Activated T-helper 1 cell treated with Interleukin-2 at 50 U/mL for 16 hours (primary cell): ENCODE measurements at regions not wholly inside any gene's neighbourhood (a gene's known extent, or its start where the extent isn't known, plus 50 kb on each side); places are given as distances from the start of the nearest gene placed in this dataset.

Source experiments
- DNase-seq: peaks from one replicate; pipeline ENCODE4 v3.0.0-alpha.2; 2020; ENCODE audit warnings: low read depth

DNA sequence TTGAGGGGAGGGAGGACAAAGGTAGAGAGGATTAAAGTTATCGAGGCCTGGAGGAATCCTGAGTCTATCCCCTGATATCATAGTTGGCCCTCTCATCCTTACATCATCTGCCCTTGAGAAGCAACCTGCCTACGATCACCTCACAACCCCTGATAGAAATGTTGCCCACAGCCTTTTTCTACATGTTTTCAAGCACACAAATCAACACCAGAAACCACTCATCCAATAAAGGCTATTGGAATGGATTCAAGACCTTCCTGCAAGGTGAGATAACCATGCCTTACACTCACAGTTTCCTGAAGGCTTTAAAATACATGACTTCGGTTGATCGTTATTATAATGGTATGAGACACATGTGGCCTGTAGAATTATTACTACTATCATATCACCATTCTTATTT is 175.7 kb upstream of the EGLN3 start:
- no peak for DNase-seq

DNA sequence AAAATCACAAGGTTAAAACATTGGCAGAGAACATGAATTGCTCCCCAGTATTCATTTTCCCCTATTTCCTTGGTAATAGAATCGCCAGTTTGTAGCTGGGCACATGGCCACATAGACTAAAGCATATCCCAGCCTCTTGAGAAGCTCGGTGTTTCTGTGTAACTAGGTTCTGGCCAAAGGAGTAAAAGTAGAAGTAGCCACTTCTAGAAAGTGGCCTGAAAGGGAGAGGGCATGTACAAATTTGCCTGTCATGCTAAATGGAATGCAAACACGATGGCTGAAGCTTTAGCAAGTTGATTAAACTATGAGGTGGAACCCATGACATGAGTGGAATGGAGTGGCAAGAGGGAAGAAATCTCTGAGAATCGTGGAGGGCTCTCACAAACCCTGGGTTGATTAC is 173.7 kb upstream of the EGLN3 start:
- DNase-seq: no peak

DNA sequence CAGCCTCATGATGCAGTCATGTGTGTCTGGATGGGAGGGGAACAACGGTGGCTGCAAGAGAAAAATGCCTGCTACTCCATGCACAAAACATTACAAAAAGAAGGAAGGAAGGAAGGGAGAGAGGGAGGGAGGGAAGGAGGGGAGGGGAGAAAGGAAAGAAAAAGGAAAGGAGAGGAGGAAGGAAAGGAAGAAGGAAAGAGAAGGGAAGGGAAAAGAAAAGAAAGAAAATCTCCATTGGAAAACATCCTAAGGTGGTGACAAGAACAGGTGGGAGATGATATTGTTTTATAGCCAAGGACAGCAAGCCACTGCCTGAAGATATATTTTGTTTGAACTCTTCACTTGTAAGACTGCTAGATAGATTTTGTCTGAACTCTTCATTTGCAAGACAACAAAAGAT is 171.8 kb upstream of the EGLN3 start:
- DNase-seq: no peak

DNA sequence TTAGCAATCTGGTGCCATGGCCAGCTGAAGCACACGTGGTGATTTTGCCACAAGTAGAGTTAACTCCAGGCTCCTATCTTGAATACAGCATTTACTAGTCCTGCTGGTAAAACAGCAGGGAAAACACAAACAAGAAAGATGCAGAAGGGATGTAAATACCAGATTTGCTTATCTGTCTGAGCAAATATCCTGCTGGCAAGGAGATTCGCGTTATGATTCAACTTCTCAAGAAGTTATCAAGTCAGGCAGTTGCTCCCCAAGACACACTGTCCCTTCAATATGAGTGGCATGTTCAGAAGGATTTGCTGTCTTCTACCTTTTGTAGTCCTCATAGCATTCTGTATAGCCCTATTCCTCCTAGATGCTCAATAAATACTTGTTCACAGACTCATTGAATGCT is 171.2 kb upstream of the EGLN3 start:
- DNase-seq: no peak

DNA sequence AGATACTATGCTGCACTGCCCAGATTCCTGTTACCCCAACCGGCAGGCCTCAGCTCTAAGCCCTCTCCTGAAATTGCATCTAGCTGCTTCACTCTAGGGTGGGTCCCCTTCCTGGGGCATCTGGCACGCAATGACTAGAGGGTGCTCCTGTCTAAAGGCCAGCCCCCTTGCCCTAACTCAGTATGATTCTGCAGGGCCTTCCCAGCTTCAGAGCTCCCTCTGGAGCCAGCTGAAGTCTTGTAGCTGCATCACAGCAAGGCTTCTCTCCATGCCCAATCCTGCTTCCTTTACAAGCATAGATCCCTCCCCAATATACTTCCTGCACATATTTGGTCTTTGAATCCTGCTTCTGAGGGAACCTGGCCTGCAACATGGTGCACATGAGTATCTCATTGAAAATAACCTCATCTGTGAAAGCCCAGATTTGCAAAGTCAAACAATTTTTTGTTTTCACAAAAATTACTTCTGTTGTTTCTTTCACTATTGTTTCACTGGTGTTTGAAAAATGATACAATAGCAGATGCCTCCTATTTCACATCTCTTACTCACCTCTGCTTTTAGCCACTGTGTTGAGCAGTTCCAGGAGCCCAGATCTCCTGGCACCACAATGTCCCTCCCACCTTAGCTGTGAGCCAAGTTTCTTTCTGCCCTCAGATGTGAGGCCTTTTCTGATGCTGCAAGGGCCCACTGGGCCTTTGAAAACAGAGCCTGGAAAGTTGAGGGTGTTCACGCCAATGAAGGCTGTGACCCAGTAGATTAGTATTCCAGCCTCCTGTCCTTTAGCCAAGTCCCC is 169.5 kb upstream of the EGLN3 start:
- DNase-seq: no peak

DNA sequence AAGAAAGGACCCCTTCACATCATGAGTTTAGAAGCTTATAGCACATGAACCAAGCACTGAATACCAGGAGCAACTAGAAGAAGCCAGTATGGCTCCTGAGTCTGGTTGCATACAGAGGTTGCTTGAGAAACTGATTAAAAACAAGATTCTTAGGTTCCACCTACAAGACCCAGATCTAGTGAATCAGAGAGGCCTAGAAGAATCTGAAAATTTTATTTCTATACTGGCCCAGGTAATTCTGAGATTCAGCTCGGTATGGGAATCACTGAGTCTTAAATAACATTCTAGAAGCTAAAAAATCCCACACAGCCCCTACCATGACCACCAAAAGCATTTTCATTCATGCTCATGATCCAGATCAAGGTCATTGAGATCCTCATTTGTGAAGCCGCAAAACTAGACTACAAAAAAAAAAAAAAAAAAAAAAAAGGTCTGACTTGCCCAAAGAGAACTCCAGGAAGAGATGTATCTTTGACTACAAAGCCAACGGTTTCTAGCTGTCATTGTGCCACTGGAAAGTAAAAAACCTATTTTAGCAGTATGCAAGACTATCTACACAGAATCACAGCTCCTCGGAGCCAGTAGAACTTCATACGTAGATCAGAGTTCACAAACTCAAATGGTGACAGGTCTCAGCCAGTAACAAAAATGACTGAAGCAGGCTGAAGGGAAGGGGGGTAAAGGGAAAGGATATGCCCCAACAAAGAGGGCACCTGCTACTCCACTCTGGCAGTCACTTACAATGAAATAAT is 168.4 kb upstream of the EGLN3 start:
- no peak for DNase-seq

DNA sequence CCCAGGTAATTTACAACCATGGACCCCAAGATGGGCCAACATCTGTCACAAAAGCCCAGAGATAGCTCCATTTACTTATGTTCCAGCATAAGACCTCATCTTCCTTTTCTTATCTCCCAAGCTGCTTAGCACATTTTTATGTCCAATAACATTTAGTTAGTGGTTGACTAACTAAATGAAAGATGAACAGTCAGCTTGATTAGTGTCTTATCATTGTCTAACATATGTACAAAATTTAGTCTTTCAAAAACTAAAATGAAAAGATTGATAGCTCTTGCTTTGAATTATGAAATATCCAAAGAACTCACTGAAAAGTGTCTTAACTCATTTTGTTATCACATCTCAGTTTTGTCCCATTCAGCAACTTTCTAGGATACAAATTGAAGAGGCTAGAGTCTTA is 163.1 kb upstream of the EGLN3 start:
- DNase-seq: no peak

DNA sequence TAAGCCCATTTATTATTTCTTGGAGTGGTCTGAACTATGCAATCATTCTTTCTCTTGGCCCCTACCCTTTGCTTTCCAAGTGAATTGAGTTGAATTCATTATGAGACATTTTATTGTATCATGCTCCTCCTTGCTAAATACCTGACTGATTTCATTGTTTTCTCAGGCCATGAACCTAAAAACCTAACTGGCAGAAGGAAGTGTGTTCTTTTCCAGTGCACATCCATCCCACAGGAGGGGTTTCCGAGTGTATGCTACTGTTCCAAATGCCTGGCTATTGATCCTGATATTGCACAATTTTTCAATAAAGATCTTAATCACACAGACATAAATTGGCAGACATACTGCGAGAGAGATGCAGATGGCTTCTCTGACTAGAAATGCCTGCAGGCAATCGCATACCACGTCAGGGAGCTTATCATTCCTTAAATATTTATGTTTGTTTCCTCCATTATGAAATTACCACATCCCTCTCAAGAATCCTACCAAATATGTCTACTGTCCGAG is 162.2 kb upstream of the EGLN3 start:
- DNase-seq: no peak

DNA sequence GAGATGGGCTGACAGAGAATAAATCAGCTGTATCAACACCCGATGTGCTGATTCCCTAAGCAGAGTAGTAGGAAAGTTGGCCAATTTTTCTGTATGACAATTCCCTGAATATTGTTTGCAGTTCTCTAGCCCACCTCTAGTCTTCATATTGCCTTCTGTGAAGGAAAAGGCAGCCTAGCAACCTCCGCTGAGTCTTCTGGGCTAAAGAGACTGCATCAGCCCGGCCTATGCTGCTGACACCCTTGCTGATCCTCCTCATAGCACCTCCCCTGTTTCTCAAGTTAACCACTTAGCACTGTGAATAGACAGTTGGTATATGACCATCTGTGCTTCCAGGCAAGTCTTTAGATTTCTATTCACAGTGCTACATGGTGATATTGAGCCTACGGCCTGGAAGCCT is 161.1 kb upstream of the EGLN3 start:
- DNase-seq: no peak

DNA sequence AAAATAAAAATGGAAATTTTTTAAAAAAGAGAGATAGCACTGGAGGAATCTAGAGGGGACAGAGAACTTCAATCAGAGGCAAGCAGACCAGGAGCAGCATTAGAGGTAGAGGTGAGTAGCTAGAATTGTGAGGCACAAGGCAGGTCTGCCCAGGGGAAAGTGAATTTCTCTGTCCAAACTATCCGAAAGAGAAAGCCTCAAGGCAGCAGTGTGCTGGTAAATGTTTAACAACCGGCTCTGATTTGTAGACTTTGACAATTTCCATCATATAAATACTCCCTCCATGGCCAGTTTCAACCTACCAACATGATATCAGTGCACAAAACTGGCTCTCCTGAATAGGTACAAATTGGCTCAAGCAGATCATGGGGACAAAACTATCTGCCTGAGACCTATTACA is 160.6 kb upstream of the EGLN3 start:
- DNase-seq: no peak

DNA sequence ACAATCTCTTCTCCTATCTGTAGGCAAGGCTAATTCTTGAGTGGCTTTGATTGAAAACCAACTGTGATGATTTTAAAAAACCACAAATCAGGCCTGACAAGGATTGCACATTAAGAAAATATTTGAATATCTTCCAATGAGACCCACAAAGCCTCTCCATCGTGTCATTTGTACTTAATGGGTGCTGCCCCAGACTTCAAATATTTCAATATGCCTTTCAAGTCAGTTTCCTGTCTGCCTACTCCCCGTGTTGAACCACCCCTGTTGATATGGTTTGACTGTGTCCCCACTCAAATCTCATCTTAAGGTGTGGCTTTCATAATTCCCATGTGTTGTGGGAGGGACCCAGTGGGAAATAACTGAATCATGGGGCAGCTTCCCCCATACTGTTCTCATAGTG is 159.7 kb upstream of the EGLN3 start:
- DNase-seq: no peak

DNA sequence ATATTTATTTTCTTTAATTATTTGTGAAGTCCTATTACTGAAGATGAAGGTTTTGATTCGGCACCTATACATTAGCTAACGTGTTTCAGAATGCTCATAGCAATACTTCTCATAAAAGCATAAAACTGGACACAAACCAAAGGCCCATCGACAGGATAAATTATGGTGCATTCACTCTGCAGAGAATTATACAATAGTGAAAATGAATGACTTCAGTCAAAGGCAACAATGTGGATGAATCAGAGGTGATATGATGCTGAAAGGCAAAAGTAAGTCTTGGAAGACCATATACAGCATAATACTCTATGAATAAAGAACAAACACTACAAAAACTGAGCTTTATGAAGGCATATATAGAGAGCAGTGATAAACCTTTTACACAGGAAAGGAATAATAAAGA is 156.6 kb upstream of the EGLN3 start:
- no peak for DNase-seq

DNA sequence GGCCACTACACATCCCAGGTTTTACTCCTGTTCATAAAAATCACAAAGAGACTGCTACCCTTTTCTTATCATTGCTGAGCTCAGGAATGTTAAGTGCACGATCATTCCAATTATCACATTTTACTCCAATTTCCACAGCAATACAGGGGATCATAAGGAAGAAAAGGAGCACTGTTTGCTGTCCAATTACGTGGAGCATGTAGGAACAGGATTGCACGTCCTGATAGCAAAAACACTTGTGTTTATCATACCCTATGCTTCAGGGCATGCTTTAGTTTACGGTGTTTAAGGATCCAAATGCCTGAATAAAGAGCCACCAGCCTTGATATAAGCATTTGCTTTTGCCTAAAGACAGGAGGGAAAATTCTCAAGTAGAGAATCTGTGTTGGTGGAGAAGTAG is 155.4 kb upstream of the EGLN3 start:
- DNase-seq: no peak

DNA sequence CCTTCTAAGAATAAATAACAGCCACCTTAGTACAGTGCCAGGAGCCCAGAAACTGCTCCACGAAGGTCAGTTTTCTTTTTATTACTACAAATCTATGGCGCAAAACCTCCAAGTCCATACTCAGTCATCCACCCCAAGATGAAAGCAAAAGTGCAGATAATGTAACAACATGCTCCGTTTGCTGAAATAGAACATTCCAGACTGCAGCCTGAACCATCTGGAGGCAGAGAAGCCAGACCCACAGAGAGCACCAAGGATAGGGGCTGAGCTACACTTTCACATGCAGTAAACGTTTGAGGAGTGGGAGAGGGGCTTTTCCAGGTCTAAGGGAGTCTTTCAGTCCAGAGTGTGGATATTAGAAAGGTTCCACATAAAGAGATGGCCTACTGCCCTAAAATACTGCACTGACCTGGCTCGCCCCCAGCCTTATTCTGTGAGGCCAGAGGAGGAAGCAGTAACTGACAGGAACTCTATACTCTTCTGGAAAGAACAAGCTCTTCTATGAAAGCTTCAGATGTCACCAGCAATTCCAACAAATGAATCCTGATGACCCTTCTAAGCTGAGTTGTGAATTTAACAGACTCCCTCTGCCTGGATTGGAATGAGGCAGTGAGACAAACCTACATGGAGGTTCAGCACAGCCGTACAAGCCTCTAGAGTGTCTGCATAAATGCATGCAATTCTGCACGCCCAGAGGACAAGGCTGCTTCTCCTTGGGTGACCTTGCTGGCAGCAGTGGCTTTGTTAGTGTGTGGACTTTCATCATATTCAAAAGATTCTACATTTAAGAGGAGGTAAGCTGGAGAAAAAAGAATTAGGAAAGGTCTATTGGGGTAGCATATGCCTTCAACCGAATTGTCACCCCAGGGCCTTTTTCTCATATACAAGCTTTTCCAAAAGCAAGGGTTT is 153.9 kb upstream of the EGLN3 start:
- DNase-seq: no peak

DNA sequence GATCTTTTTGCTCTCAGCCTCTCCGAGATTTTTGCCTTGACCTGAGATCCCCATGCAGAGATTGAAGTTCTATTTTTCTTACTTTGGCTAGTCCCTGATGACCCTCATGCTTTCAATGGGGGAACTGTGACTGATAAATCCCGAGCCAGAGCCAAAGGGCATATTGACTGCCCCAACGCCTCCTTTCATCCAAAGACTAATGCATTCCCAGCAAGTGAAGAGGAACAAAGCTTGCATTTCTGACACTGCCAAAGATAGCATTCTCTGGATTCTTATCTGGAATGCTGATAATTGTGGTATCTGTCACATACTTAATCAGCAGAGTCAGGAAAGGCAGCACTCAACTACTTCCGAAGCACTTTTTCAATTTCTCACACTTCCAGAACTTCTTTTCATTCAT is 152.3 kb upstream of the EGLN3 start:
- DNase-seq: no peak

DNA sequence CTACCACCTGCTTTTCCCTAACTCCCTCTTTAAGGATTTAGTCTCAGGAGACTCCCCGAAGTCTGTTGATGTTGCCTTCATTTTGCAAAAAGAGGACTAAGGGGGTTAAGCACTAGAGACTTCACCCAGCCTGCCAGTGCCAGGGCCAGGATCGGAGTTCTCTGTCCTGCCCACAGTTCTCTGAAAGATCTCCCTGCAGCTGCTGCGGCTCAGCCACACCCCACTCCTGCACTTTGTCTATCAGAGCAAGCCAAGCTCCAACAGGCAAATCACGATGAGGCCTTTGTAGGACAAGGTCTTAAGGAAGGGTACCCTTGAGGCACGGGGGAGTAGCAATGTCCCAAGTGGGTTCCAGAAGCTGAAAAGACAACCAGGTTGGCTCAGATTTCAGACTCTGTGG is 148.8 kb upstream of the EGLN3 start:
- no peak for DNase-seq

DNA sequence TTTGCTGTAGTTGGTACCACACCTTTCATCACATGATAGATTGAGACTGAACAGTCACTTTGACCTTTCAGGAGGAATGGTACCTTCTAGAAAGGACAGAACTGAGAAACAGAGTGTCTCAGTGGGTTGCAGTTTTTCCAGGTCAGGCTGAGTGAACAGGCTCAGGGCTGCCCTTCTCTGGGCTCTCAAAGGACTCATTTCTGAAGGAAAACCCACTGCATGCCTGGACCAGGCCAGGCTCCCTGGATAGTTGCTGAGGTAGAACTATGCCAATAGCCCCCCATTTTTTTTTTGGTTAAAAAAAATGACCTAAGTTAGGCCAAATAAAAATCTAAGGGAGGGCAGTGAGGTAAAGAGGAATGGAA is 148.1 kb upstream of the EGLN3 start:
- DNase-seq: no peak

DNA sequence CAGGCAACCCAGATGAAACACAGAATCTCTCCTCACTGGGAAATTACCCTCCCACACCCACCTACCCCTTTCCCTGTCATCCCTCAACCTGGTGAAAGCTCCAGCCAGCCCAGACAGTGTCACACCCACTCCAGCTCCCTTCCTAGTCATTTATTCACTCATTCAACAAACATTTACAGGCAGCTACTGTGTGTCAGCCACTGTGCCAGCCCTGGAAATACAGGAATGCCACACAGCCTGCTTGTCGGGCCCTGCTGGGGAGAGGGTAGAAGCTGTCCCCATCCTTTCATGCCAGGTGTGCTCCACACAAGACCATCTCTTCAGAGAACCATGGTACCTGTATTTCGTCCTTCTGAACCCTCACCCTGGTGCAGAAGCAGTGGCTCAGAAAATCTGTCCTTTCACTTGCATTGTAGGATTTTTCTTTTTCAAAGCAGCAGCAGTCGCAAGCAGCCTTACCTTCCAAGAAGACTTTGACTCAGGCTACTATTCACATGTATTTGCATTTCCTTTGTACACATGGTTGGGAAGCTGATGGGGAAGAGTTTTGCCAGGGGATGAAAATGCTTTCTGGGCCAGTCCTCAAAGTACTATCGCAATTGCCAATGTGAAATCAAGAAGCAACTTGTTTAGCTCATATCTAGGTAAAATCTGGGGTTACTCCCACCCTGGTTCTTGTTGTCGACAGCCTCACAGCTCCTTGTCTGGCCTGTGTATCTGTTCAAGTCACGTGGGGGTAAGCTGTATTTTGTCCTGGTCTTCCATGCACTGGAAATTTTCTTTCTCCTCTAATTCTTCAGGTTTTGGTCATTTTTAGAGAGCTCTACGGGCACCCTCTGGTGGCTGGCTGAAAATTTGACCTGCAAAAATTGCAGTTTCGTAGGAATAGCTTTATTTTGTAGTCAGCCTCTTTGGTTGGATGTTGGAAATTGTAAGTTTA is 147.4 kb upstream of the EGLN3 start:
- DNase-seq: no peak

DNA sequence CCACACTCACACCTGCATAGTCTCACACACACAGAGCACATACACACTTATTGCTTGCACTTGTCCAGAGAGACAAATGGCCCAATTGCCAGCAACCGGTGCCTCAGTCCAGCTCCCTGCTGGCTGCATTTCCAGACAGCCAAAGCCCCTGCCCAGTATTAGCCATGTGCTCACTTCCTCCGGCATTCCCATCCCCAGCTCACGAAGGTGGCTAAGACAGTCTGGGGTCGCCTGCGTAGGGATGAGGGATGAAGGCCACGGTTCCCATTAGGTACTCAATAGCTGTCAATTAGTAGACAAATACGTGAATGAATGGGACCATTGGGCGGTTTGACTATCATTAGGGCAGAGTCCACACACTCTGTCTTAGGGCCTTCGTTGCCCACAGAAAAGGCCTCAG is 146.8 kb upstream of the EGLN3 start:
- no peak for DNase-seq

DNA sequence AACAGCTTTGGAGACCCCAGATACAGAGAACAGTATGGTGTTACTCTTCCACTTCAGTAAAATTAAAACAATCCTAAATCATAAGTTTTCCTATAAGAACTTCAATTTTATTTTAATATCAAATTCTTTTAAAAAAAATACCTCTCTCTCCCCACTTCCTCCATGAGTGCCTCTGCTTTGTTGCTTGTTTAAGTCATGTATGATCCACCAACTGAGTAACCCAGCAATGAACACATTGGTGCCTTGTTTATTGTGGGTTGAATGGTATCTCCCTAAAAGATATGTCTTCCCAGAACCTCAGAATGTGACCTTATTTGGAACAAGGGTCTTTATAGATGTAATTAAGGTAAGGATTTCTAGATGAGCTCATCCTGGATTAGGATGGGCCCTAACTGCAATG is 143.5 kb upstream of the EGLN3 start:
- DNase-seq: no peak

DNA sequence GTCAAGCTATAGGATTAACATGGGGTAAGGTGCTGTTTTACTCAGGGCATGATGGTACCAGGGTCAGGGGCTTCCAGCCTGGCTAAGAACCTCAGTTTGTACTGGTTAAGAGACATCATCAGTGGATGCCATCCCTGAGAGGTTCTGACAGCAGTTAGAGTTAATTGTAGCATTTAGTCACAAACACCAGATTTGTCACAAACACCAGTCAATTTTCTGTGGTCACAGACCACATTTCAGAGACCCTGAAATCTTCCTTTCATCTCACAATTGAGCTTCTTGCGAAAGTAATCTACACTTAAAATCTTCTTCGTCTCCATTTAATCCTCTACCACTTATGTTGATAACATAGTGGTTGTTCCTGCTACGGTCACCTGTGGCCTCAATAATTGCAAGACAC is 143.0 kb upstream of the EGLN3 start:
- DNase-seq: no peak

DNA sequence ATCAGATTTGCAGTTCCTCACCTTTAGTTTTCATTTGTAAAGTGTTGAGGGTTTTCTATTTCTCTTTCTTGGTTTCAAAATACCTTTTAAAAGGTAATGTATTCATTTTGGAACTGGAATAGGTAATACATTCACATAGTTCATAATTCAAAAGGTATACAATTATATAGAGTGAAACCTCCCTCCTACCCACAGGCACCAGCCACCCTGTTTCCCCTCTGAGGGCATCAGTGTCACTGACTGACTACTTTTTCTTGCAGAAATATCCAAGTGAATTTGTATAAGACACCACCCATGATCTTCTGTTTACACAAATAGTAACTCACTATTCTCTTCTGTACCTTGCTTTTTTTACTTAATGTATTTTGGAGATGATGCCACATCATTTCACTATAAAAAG is 139.6 kb upstream of the EGLN3 start:
- no peak for DNase-seq
